PC-9 (cell line): ENCODE measurements at regions not wholly inside any gene's neighbourhood (a gene's known extent, or its start where the extent isn't known, plus 50 kb on each side); places are given as distances from the start of the nearest gene placed in this dataset.

Source experiments
- EZH2 ChIP-seq: fragments of 200-600 bp; sonication (generic); IDR thresholded peaks from 2 replicates; pipeline ENCODE4 v1.8.0; 2017; ENCODE audit warnings: antibody characterized with exemption, low read depth
- TF ChIP-seq, protein P1 (sequence below): fragments of 200-600 bp; sonication (generic); conservative IDR thresholded peaks from 2 replicates; pipeline ENCODE4 v1.6.1; 2017; ENCODE audit warnings: mixed run types, antibody characterized with exemption, mild to moderate bottlenecking, moderate library complexity

- TF ChIP-seq EZH2 = no peak
- TF ChIP-seq, protein P1, sequence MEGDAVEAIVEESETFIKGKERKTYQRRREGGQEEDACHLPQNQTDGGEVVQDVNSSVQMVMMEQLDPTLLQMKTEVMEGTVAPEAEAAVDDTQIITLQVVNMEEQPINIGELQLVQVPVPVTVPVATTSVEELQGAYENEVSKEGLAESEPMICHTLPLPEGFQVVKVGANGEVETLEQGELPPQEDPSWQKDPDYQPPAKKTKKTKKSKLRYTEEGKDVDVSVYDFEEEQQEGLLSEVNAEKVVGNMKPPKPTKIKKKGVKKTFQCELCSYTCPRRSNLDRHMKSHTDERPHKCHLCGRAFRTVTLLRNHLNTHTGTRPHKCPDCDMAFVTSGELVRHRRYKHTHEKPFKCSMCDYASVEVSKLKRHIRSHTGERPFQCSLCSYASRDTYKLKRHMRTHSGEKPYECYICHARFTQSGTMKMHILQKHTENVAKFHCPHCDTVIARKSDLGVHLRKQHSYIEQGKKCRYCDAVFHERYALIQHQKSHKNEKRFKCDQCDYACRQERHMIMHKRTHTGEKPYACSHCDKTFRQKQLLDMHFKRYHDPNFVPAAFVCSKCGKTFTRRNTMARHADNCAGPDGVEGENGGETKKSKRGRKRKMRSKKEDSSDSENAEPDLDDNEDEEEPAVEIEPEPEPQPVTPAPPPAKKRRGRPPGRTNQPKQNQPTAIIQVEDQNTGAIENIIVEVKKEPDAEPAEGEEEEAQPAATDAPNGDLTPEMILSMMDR = no peak
These were observed 301.4 kb downstream of the ELAVL2 start for GRCh38 chr9:23524607-23525155.
